ENCODE measurements at regions not wholly inside any gene's neighbourhood (a gene's known extent, or its start where the extent isn't known, plus 50 kb on each side); places are given as distances from the start of the nearest gene placed in this dataset.

DNA sequence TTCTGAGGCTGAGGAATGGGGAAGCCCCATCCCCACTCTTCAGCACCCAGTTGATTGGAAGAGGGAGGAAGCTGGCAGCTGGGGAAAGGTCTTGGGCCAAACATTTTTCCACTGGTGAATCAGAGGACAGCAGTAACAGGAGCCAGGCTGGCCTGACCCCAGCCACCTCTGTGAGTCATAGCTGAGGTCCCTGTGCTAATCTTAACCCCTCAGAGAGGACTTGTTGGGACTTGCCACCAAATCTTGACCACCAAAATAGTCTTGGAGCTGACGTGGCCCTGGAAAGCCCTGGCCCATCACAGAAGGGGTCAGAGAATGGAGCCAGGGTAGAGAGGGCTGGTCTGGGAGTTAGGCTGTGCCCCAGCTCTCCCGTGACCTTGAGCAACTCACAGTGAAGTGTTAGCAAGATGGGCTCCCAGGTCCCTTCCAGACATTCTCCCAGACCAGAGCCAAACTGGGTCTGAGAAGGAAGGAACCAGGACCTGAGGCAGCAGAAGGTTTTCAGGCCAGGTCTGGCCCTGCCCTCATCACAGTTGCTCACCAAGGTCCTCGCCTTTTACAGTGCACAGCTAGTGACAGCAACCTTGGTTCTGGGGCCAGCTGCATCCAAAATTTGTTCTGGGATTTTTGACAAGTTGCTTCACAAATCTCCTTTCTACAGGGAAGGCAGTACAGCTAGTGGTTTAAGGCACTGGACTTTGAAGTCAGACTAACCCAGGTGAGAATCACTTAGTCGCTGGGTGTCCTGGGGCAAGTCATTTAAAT lies 266.6 kb downstream of the CYP26B1 start:
- Mint-ChIP-seq H3K9me3 (peaks cover 0 to 2% (median 0%) of the 10 kb centered on the region in 6 donors), H3K4me3 (no peak overlapping the region), H3K36me3 (no peaks in the 10 kb centered on the region), H3K27me3 (ENCODE audit: low read depth in 3 of 3) (peaks cover 0 to 8% (median 8%) of the 10 kb centered on the region in 3 donors), H3K4me1 (no peaks in the 10 kb centered on the region), H3K27ac (no peak overlapping the region)
- DNase-seq, result no peak

DNA sequence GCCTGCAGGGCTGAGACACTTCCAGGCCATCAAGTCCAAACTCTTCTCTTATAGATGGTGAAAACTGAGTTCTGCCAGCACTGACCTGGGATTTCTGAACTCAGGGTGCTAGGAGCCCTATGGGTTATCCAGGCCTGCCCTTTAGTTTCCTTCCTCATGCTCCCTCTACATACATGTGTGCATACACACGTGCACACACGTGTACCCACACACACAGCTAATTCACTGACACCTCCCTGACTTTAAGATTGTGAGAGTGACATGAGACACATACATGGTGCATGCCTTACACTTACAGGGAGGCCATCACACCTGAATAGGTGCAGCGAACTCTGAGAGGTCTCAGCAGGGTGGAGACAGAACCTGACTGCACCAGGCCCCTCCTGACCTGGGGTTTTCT lies 267.4 kb downstream of the CYP26B1 start:
- no peak overlapping the region for H3K27ac Mint-ChIP-seq

DNA sequence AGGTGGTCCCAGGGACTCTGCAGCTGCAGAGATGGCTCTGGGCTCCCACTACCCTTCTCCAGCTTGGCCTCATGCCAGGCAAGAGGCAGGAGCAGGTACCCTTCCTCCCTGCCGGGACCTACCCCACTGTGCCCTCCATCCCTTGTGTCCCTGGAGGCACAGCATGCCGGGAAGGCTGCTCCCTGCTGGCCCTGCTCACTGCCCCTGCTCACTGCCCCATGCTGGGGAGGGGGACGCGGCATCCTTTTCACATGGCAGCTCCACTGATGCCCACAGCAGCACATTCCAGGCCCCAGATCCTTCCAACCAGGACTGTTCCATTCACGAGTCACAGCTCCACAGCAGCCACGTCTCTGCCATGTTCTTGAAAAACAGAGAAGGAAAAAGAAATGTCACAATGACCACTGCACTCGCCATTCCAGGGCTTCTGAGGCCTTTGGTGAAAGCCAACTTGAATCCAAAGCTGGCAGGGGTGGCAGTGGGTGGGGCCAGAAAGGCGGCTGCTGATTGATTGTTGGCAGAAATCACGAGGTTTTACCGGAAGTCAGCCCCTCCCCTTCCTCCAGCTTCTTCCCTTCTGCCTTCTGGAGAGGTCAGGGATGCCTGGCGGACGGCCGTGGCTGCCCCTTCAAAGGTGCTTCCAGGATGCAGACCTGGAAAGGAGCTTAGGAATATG lies 268.0 kb downstream of the CYP26B1 start:
- H3K4me3 Mint-ChIP-seq, result no peak overlapping the region
- peaks cover 0 to 10% (median 6%) of the 10 kb centered on the region in 3 donors for H3K27me3 Mint-ChIP-seq (ENCODE audit: low read depth in 3 of 3)
- H3K9me3 Mint-ChIP-seq, result peaks cover 0 to 2% (median 0%) of the 10 kb centered on the region in 6 donors
- no peaks in the 10 kb centered on the region for H3K36me3 Mint-ChIP-seq
- H3K27ac Mint-ChIP-seq, result no peak overlapping the region
- H3K4me1 Mint-ChIP-seq, result no peaks in the 10 kb centered on the region
- no peak for DNase-seq

More for the DNA sequence above, 267.4 kb downstream of the CYP26B1 start:
- peaks cover 0 to 8% (median 8%) of the 10 kb centered on the region in 3 donors for H3K27me3 Mint-ChIP-seq (ENCODE audit: low read depth in 3 of 3)
- no peaks in the 10 kb centered on the region for H3K36me3 Mint-ChIP-seq
- no peaks in the 10 kb centered on the region for H3K4me1 Mint-ChIP-seq
- DNase-seq, result no peak
- peaks cover 0 to 2% (median 0%) of the 10 kb centered on the region in 6 donors for H3K9me3 Mint-ChIP-seq
- H3K4me3 Mint-ChIP-seq, result no peak overlapping the region

DNA sequence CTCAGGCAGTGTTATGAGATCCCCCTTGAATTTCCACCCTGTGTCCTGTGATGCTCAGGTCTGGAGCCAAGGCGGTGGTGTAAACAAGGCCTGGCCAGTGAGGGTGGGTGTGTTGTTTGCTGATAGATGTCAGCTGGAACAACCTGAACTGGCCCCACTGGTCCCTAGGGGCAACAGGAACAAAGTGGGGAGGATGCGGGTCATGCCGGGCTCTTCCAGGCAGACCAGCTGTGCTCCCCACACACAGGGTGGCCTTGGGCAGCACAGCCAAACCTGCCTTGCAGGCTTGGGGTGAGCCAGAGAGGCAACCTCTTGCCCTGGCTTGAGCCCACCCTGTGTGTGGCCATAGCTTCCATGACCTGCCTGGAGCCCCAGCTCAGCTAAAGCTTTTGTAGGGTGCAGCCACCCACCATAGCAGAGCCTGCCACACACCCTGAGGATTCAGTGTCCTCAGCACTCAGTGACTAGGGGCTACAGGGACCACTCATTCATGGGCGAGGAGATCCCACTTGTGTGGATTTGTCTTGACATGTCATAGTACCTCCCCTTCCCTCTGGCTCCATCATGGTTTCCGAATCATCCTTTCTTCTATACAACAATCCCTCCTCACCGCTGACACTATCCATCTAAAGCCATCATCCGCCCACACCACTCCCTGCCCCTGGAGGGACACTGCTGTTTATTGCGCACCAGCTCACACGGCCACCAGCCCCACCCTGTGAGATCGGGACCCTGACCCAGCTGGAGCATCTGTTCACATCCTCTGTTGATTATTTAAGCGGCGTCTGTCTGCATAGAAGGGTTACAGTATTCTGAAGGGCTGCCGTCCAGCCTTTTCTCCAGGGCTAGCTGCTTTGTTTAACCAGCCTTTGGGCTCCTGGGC lies 268.8 kb downstream of the CYP26B1 start:
- DNase-seq, result no peak
- Mint-ChIP-seq H3K36me3 (no peaks in the 10 kb centered on the region), H3K27me3 (ENCODE audit: low read depth in 3 of 3) (peaks cover 0 to 6% (median 6%) of the 10 kb centered on the region in 3 donors), H3K9me3 (peaks cover 0 to 2% (median 0%) of the 10 kb centered on the region in 6 donors), H3K27ac (no peak overlapping the region), H3K4me3 (no peak overlapping the region), H3K4me1 (no peaks in the 10 kb centered on the region)

DNA sequence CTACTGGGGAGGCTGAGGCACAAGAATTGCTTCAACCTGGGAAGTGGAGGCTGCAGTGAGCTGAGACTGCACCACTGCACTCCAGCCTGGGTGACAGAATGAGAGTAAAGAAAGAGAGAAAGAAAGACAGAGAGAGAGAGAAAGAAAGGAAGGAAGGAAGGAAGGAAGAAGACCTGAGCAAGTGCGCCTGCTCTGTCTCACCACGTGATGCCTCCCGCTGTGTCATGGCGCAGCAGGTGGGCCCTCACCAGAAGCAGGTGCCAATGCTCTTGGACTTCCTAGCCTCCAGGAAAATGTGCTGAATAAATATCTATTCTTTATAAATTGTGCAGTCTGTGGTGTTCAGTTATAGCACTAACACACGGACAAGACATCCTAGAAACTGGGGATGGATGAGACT lies 270.0 kb downstream of the CYP26B1 start:
- Mint-ChIP-seq H3K27ac (no peak overlapping the region), H3K9me3 (peaks cover 0 to 2% (median 0%) of the 10 kb centered on the region in 6 donors), H3K4me3 (no peak overlapping the region), H3K27me3 (ENCODE audit: low read depth in 3 of 3) (peaks cover 1 to 5% (median 3%) of the 10 kb centered on the region in 3 donors), H3K4me1 (no peaks in the 10 kb centered on the region), H3K36me3 (no peaks in the 10 kb centered on the region)
- DNase-seq, result no peak

DNA sequence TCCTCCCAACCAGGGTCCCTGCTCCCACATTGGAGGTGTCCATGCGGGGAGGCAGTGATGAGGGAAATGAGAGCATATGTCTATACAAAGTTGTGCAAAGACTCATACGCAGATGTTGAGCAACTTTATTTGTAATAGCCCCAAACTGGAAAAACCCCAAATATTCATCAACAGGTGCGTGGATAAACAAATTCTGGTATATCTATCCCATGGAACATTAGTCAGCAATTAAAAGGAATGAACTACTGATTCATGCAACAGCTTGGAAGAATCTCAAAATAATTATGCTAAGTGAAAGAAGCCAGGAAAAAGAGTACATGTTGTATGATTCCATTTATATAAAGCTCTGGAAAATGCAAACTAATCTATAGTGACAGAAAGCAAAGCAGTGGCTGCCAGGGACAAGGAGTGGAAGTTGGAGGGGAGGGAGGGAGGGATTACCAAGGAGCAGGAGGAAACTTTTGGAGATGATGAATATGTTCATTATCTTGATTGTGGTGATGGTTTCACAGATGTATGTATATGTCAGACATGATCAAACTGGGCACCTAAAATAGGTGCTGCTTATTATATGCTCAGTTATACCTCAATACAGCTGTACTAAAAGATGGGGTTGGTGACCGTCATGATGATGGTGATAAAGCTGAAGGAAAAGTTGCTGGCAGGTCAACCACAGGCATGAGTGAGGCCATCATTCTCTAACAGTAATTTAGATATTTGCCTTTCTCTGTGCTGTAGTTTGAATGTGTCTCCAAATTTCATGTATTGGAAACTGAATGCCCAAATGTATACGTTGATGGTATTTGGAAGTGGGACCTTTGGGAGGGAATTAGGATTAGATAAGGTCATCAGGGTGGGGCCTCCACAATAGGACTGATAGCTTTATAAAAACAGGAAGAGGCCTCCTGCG lies 270.9 kb downstream of the CYP26B1 start:
- no peak overlapping the region for H3K27ac Mint-ChIP-seq
- peaks cover 1 to 4% (median 3%) of the 10 kb centered on the region in 3 donors for H3K27me3 Mint-ChIP-seq (ENCODE audit: low read depth in 3 of 3)
- DNase-seq, result no peak
- H3K4me3 Mint-ChIP-seq, result no peak overlapping the region
- H3K4me1 Mint-ChIP-seq, result no peaks in the 10 kb centered on the region
- peaks cover 0 to 2% (median 0%) of the 10 kb centered on the region in 6 donors for H3K9me3 Mint-ChIP-seq
- H3K36me3 Mint-ChIP-seq, result no peaks in the 10 kb centered on the region

DNA sequence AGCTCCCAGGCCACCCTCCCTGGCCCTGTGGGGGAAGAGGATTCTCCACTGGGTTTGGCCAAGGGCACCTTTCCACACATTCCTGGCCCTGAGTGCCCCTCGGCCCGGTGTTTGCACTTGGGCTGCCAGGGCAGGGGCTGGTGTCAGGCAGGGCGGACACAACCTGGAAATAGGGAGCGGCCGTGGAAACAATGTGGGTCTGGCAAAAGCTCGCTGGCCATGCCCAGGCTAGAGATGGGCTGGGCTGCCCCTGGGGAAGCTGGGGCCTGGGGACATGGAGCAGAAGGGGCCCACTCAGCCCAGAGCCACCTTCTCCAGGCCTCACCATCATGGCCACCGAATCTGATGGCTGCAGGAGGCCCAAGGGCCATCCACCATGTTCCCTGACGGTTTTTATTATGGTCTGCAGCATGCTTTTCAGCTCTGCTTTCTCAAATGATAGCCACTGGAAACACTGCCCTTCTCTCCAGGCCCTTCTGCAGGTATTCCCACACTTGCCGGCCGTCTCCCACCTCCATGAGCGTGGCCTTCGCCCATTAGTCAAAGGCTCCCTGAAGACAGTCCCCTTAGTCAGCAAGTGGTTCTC lies 275.1 kb downstream of the CYP26B1 start:
- no peak overlapping the region for H3K27ac Mint-ChIP-seq
- DNase-seq, result no peak
- peaks cover 1 to 4% (median 3%) of the 10 kb centered on the region in 3 donors for H3K27me3 Mint-ChIP-seq (ENCODE audit: low read depth in 3 of 3)
- peaks cover 0 to 4% (median 0%) of the 10 kb centered on the region in 6 donors for H3K9me3 Mint-ChIP-seq
- no peaks in the 10 kb centered on the region for H3K36me3 Mint-ChIP-seq
- no peak overlapping the region for H3K4me3 Mint-ChIP-seq
- no peaks in the 10 kb centered on the region for H3K4me1 Mint-ChIP-seq

DNA sequence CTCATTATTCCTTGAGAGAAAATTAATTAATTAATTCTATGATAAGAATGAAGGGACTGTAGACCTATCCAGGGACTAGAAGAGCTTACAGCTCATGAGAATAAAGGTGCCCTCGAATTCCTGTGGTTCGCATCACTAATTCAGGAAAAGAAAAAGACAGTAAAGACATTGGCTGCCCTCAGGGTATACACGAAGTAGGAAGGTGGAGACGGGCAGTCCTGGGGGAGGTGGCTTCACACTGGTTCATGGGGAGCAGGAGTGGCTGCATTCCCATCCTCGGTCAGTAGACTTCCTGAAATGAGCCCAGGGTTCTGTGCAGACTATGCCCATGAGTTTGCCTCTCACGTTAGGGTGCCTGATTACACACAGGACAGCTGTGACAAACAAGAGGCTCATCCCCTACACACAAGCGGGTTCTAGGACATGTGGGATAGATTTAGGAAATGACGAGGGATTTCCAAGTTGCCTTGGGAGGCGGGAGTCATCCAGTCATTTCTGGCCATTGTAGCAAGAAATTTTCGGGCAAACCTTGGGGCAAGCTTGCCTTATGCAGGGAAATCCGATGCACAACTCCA lies 282.2 kb downstream of the CYP26B1 start:
- Mint-ChIP-seq H3K27me3 (ENCODE audit: low read depth in 3 of 3) (peaks cover 3 to 7% (median 5%) of the 10 kb centered on the region in 3 donors), H3K4me1 (no peaks in the 10 kb centered on the region), H3K36me3 (no peaks in the 10 kb centered on the region), H3K9me3 (peaks cover 0 to 6% (median 0%) of the 10 kb centered on the region in 6 donors), H3K27ac (no peak overlapping the region), H3K4me3 (no peak overlapping the region)
- DNase-seq, result no peak

DNA sequence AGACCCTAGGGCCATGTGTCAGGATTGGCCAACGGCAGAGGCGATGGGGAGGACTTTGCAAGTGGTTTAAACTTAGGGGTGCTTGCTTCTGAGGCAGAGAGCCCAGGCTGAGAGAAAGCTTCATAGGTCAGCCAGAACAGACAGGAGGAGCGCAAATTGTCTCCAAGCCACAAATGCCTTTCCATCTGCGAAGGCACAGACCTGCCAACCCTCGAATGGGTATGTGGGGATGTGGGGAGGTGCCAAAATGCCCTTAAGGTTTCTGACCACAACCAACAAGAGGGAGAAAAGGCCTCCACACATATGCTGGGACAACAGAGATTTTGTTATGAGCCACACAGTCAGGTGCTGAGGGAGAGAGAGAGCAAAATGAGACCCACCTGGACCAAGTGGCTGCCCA lies 283.6 kb downstream of the CYP26B1 start:
- peaks cover 2 to 7% (median 3%) of the 10 kb centered on the region in 3 donors for H3K27me3 Mint-ChIP-seq (ENCODE audit: low read depth in 3 of 3)
- H3K27ac Mint-ChIP-seq, result no peak overlapping the region
- H3K4me3 Mint-ChIP-seq, result no peak overlapping the region
- H3K4me1 Mint-ChIP-seq, result no peaks in the 10 kb centered on the region
- DNase-seq, result no peak
- no peaks in the 10 kb centered on the region for H3K36me3 Mint-ChIP-seq
- H3K9me3 Mint-ChIP-seq, result peaks cover 0 to 6% (median 0%) of the 10 kb centered on the region in 6 donors

DNA sequence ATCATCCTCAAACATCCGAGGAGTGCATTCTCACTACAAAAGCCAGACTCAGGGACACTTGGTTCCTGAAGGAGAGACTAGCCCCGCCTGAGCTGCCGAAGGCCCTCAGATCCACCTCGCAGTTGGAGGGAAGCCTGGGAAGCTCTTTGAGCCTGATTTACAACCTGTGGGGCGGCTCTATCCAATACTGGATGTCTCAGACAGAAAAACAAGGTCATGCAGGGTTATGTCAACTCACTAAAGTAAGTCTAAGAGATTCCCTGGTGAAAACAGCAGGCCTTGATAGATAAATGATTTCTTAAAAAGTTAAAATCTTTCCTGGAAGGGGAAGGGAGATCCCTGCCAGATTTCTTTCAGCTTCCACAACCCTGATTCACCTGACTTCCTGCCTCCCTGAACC lies 284.3 kb downstream of the CYP26B1 start:
- Mint-ChIP-seq H3K9me3 (peaks cover 0 to 4% (median 0%) of the 10 kb centered on the region in 6 donors), H3K4me3 (no peak overlapping the region), H3K4me1 (no peaks in the 10 kb centered on the region), H3K27ac (no peak overlapping the region), H3K27me3 (ENCODE audit: low read depth in 3 of 3) (peaks cover 2 to 7% (median 2%) of the 10 kb centered on the region in 3 donors), H3K36me3 (no peaks in the 10 kb centered on the region)
- DNase-seq, result no peak

DNA sequence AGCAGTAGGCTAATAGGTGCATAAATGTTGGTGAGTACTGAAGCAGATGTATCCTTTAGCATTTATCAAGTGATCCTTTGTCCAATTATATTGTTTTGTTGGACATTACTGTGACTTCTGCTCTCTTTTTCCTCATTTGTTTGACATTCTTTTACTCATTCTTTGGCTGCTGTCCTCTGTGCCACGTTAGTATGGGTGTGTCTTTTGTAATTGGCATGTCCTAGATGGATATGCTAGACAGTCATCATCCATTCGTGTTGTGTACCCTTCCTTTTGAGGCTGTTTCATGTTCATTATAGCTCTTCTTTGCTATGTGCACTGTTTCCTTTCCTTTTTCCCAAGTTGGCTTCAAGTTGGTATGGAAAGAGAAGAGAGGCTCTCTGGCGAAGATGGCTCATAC lies 284.7 kb downstream of the CYP26B1 start:
- H3K27ac Mint-ChIP-seq, result no peak overlapping the region
- H3K4me1 Mint-ChIP-seq, result no peaks in the 10 kb centered on the region
- DNase-seq, result no peak
- H3K9me3 Mint-ChIP-seq, result peaks cover 0 to 2% (median 0%) of the 10 kb centered on the region in 6 donors
- no peak overlapping the region for H3K4me3 Mint-ChIP-seq
- H3K27me3 Mint-ChIP-seq (ENCODE audit: low read depth in 3 of 3), result peaks cover 2 to 7% (median 4%) of the 10 kb centered on the region in 3 donors
- H3K36me3 Mint-ChIP-seq, result no peaks in the 10 kb centered on the region
